HepG2 (cell line): ENCODE measurements at regions not wholly inside any gene's neighbourhood (a gene's known extent, or its start where the extent isn't known, plus 50 kb on each side); places are given as distances from the start of the nearest gene placed in this dataset.

Source experiments
- ATAC-seq: fragments of 200-7000 bp; cut with Tn5 transposase; 3 replicates; pipeline ENCODE4 v1.9.1; 2020; ENCODE audit warnings: mild to moderate bottlenecking, moderate library complexity
- BruUV-seq: library from RNA; stranded (reverse); fragments of 400-500 nt; replicated peaks from 2 replicates; lab custom pipeline; 2021; lab: Mats Ljungman, UMichigan
- CTCF ChIA-PET: fragments of 300-600 bp; formaldehyde crosslinking; extraction: SDS; loops from one replicate; lab custom pipeline; 2021; ENCODE audit warnings: low total read pairs, inconsistent platforms, low intra/inter-chr PET ratio; lab: Yijun Ruan, JAX
- POLR2A ChIA-PET: fragments of 350-600 bp; sonication (Branson Sonifier 250); formaldehyde crosslinking; loops from one replicate; lab custom pipeline; 2020; ENCODE audit warnings: antibody characterized with exemption, inconsistent platforms; lab: Yijun Ruan, JAX
- DNase-seq: peaks from one replicate; pipeline ENCODE4 v3.0.0-alpha.2; 2015; ENCODE audit warnings: low spot score
- FAIRE-seq: peaks from 3 replicates; lab custom pipeline; 2011; peaks lifted over from hg19 to GRCh38; lab: Jason Lieb, UNC
- H2AFZ ChIP-seq: one replicate; pipeline ENCODE4 v1.6.1; 2011; ENCODE audit warnings: low read length, inconsistent platforms
- H3K27ac ChIP-seq: fragments of 300-600 bp; 3 replicates; pipeline ENCODE4 v1.8.0; 2011; ENCODE audit warnings: mixed run types, mild to moderate bottlenecking, mixed read lengths, low read length, inconsistent platforms; ENCODE audit not compliant: insufficient read depth; ENCODE audit errors: extremely low read length
- H3K27me3 ChIP-seq, 2 experiments: fragments of 200-600 bp in 1 of 2; 2 replicates in 1 of 2; 3 replicates in 1 of 2; pipeline versions ENCODE4 v1.6.0 to v1.8.0; 2011; ENCODE audit warnings: low read length in 2 of 2, mild to moderate bottlenecking in 2 of 2, moderate library complexity in 2 of 2, inconsistent platforms in 1 of 2; ENCODE audit not compliant: insufficient read depth in 2 of 2, control insufficient read depth in 1 of 2
- H3K36me3 ChIP-seq, 2 experiments: fragments of 200-600 bp in 1 of 2; replicated peaks in 1 of 2; 2 replicates in 1 of 2; 3 replicates in 1 of 2; pipeline versions ENCODE4 v1.5.1 to v1.8.0; 2011; ENCODE audit warnings: low read length in 2 of 2, inconsistent platforms in 1 of 2; ENCODE audit not compliant: insufficient read depth in 2 of 2, control insufficient read depth in 1 of 2
- H3K4me1 ChIP-seq: 2 replicates; pipeline ENCODE4 v1.5.1; 2012; ENCODE audit warnings: low read length, inconsistent platforms; ENCODE audit not compliant: insufficient read depth
- H3K4me2 ChIP-seq: 2 replicates; pipeline ENCODE4 v1.6.0; 2011; ENCODE audit warnings: low read depth, low read length, inconsistent platforms
- H3K4me3 ChIP-seq, 3 experiments: fragments of 200-600 bp in 1 of 3; sonication (generic), shearing (Covaris generic) in 1 of 3; replicated peaks in 1 of 3; 2 replicates each; pipeline ENCODE4 v1.5.1; 2011 to 2016; ENCODE audit warnings: low read length in 3 of 3, inconsistent platforms in 2 of 3, low read depth in 2 of 3, mild to moderate bottlenecking in 2 of 3, control low read depth in 1 of 3, mixed read lengths in 1 of 3; ENCODE audit not compliant: insufficient read depth in 1 of 3
- H3K79me2 ChIP-seq: one replicate; pipeline ENCODE4 v1.6.1; 2011; ENCODE audit warnings: low read length, inconsistent platforms; ENCODE audit not compliant: insufficient read depth
- H3K9ac ChIP-seq: 2 replicates; pipeline ENCODE4 v1.6.0; 2011; ENCODE audit warnings: mild to moderate bottlenecking, low read depth, low read length, inconsistent platforms; ENCODE audit not compliant: insufficient read depth
- H3K9me3 ChIP-seq: 2 replicates; pipeline ENCODE4 v1.5.1; 2012; ENCODE audit warnings: mild to moderate bottlenecking, low read length
- H4K20me1 ChIP-seq: 2 replicates; pipeline ENCODE4 v1.6.0; 2011; ENCODE audit warnings: inconsistent platforms, mild to moderate bottlenecking, low read length, moderate library complexity; ENCODE audit not compliant: insufficient read depth
- CERS6 ChIP-seq: sonication (generic); formaldehyde crosslinking; IDR thresholded peaks from 2 replicates; pipeline ENCODE4 v1.5.0; 2020; ENCODE audit warnings: missing genetic modification reagents
- CHCHD3 ChIP-seq: sonication (generic); formaldehyde crosslinking; IDR thresholded peaks from 2 replicates; pipeline ENCODE4 v1.8.0; 2022; ENCODE audit warnings: mild to moderate bottlenecking, missing genetic modification reagents, moderate library complexity
- DNMT1 ChIP-seq: sonication (generic); formaldehyde crosslinking; IDR thresholded peaks from 2 replicates; pipeline ENCODE4 v1.5.1; 2020; ENCODE audit warnings: mild to moderate bottlenecking, missing genetic modification reagents
- FOSL2 ChIP-seq: sonication (generic); formaldehyde crosslinking; IDR thresholded peaks from 2 replicates; pipeline ENCODE4 v1.4.0; 2020; ENCODE audit warnings: missing genetic modification reagents
- FOXP1 ChIP-seq, 2 experiments: fragments of 450-650 bp in 1 of 2; IDR thresholded peaks; 2 replicates each; pipeline ENCODE4 v1.6.1; 2017 to 2018; ENCODE audit warnings: antibody characterized with exemption in 1 of 2
- GTF2F1 ChIP-seq: fragments of 150-350 bp; IDR thresholded peaks from 2 replicates; pipeline ENCODE4 v1.6.1; 2014; ENCODE audit warnings: low read length
- KMT2B ChIP-seq: IDR thresholded peaks from 2 replicates; pipeline ENCODE4 v1.6.1; 2016; ENCODE audit warnings: missing genetic modification reagents, missing compliant biosample characterization
- MTF2 ChIP-seq: sonication (generic); formaldehyde crosslinking; IDR thresholded peaks from 2 replicates; pipeline ENCODE4 v1.5.0; 2020; ENCODE audit warnings: missing genetic modification reagents, borderline replicate concordance
- MZF1 ChIP-seq: sonication (generic); formaldehyde crosslinking; IDR thresholded peaks from 2 replicates; pipeline ENCODE4 v1.8.1; 2023; ENCODE audit warnings: mild to moderate bottlenecking, missing genetic modification reagents, borderline replicate concordance
- NAIF1 ChIP-seq: sonication (generic); formaldehyde crosslinking; IDR thresholded peaks from 2 replicates; pipeline ENCODE4 v1.5.0; 2020; ENCODE audit warnings: mild to moderate bottlenecking, missing genetic modification reagents, borderline replicate concordance
- RARG ChIP-seq: sonication (generic); formaldehyde crosslinking; IDR thresholded peaks from 2 replicates; pipeline ENCODE4 v1.4.0; 2020; ENCODE audit warnings: low read depth, mild to moderate bottlenecking, missing genetic modification reagents
- SSRP1 ChIP-seq: IDR thresholded peaks from 2 replicates; pipeline ENCODE4 v1.6.1; 2016; ENCODE audit warnings: control low read depth
- TOPORS ChIP-seq: sonication (generic); formaldehyde crosslinking; IDR thresholded peaks from 2 replicates; pipeline ENCODE4 v1.8.0; 2023; ENCODE audit warnings: mild to moderate bottlenecking, missing genetic modification reagents
- ZBTB10 ChIP-seq: sonication (generic); formaldehyde crosslinking; IDR thresholded peaks from 2 replicates; pipeline ENCODE4 v1.4.0; 2020; ENCODE audit warnings: missing genetic modification reagents, borderline replicate concordance
- ZBTB21 ChIP-seq: sonication (generic); formaldehyde crosslinking; IDR thresholded peaks from 2 replicates; pipeline ENCODE4 v1.4.0; 2020; ENCODE audit warnings: missing genetic modification reagents
- ZNF572 ChIP-seq: sonication (generic); formaldehyde crosslinking; IDR thresholded peaks from 2 replicates; pipeline ENCODE4 v1.5.1; 2020; ENCODE audit warnings: mild to moderate bottlenecking, missing genetic modification reagents
- ZNF879 ChIP-seq: sonication (generic); formaldehyde crosslinking; IDR thresholded peaks from 2 replicates; pipeline ENCODE4 v1.8.1; 2023; ENCODE audit warnings: missing genetic modification reagents
- WGBS: methylation state at CpG from one replicate; pipeline ENCODE4 v1.1.6; 2017; ENCODE audit warnings: low lambda C conversion rate; 5-methylcytosine and 5-hydroxymethylcytosine counted together
- in situ Hi-C: cut with HindIII; loops from 2 replicates; pipeline ENCODE4 v1.10.0; 2017; ENCODE audit warnings: low pct_unique_long_range_greater_than_20kb; ENCODE audit not compliant: extremely low pct_ligation_motif_present
- intact Hi-C: fragments of 100-400 bp; cut with micrococcal nuclease; formaldehyde crosslinking; loops from one replicate; pipeline ENCODE4 v1.10.0; 2022; ENCODE audit not compliant: unreplicated experiment

GRCh38 chr4:11019451-11020240 is 335.1 kb upstream of the CLNK start:
- no peak overlapping the region for H3K9ac ChIP-seq
- no peak for TF ChIP-seq SSRP1
- TF ChIP-seq MZF1 (CRISPR knock-in tag): no peak
- TF ChIP-seq KMT2B (CRISPR knock-in tag): no peak
- no peak for TF ChIP-seq ZNF572 (CRISPR knock-in tag)
- TF ChIP-seq DNMT1 (CRISPR knock-in tag): no peak
- no peak for TF ChIP-seq TOPORS (CRISPR knock-in tag)
- TF ChIP-seq NAIF1 (CRISPR knock-in tag): no peak
- no peak for TF ChIP-seq MTF2 (CRISPR knock-in tag)
- TF ChIP-seq FOSL2: no peak
- TF ChIP-seq ZBTB10 (CRISPR knock-in tag): no peak
- no peak for TF ChIP-seq FOXP1 (IDR thresholded peaks at IDR 0.05)
- no peak for TF ChIP-seq FOXP1 (CRISPR knock-in tag; IDR thresholded peaks at IDR 0.05)
- no peak for TF ChIP-seq CERS6 (CRISPR knock-in tag)
- TF ChIP-seq CHCHD3 (CRISPR knock-in tag): no peak
- TF ChIP-seq ZNF879 (CRISPR knock-in tag): no peak
- TF ChIP-seq RARG: no peak
- no peak for TF ChIP-seq ZBTB21 (CRISPR knock-in tag)
- no peak for TF ChIP-seq GTF2F1
- ChIA-PET POLR2A (no interaction called here), CTCF (no interaction called here)
- intact Hi-C loops: no loop called here
- no peak for ATAC-seq
- no peaks in the 10 kb centered on the region for H3K27me3 ChIP-seq
- peaks cover 5% of the 10 kb centered on the region; the same call in 1 of the 2 replicates for H3K9me3 ChIP-seq
- no peak for DNase-seq
- H3K79me2 ChIP-seq: no peaks in the 10 kb centered on the region
- H3K4me3 ChIP-seq: no peak overlapping the region
- H4K20me1 ChIP-seq: no peaks in the 10 kb centered on the region
- no peak overlapping the region for H3K27ac ChIP-seq
- H2AFZ ChIP-seq: no peak overlapping the region
- in situ Hi-C loops: no loop called here
- no peaks in the 10 kb centered on the region for H3K4me1 ChIP-seq
- BruUV-seq: no TSS peak
- H3K36me3 ChIP-seq: no peaks in the 10 kb centered on the region
- no peak for FAIRE-seq
- 11% methylated on average over 8 of the region's 8 CpGs for WGBS
- no peak overlapping the region for H3K4me2 ChIP-seq
